ENCODE measurements at regions not wholly inside any gene's neighbourhood (a gene's known extent, or its start where the extent isn't known, plus 50 kb on each side); places are given as distances from the start of the nearest gene placed in this dataset.

- Histone ChIP-seq H2AFZ (no peak overlapping the region), H3F3A (ENCODE audit: insufficient read depth, low read depth) (no peaks in the 10 kb centered on the region), H3K79me2 (ENCODE audit: low read depth) (no peaks in the 10 kb centered on the region), H4K20me1 (ENCODE audit: insufficient read depth) (no peaks in the 10 kb centered on the region), H3K4me3 (no peak overlapping the region), H3K9me3 (ENCODE audit: insufficient read depth, low read depth) (no peaks in the 10 kb centered on the region), H3K4me1 (replicated peaks; ENCODE audit: insufficient read depth) (no peaks in the 10 kb centered on the region), H3K27ac (no peak overlapping the region), H3K9me2 (ENCODE audit: insufficient read depth) (no peaks in the 10 kb centered on the region), H3K27me3 (ENCODE audit: insufficient read depth, low read depth) (peaks cover 5% of the 10 kb centered on the region; the same call in 1 of the 2 replicates), H3K4me2 (no peak overlapping the region), H3K36me3 (ENCODE audit: low read depth) (no peaks in the 10 kb centered on the region)
- POLR2A ChIA-PET (ENCODE audit: unreplicated experiment): no interaction called here
- DNase-seq: no peak
- CTCF ChIA-PET: no interaction called here
- TF ChIP-seq EZH2 (IDR thresholded peaks at IDR 0.05; ENCODE audit: low read depth): no peak
- no peak for TF ChIP-seq CTCF (conservative IDR thresholded peaks at IDR 0.05)
- intact Hi-C loops (cut with micrococcal nuclease; ENCODE audit: unreplicated experiment): no loop called here
- BruUV-seq (replicated peaks): no TSS peak
Measured at GRCh38 chr17:54841656-54842055, 59.0 kb upstream of the TOM1L1 start.

GRCh38 chr17:54844233-54844632, 56.4 kb upstream of the TOM1L1 start:
- Histone ChIP-seq H3K36me3 (ENCODE audit: low read depth) (no peaks in the 10 kb centered on the region), H3F3A (ENCODE audit: insufficient read depth, low read depth) (no peaks in the 10 kb centered on the region), H3K9me2 (ENCODE audit: insufficient read depth) (no peaks in the 10 kb centered on the region), H3K9me3 (ENCODE audit: insufficient read depth, low read depth) (no peaks in the 10 kb centered on the region), H3K4me3 (no peak overlapping the region), H3K4me2 (no peak overlapping the region), H4K20me1 (ENCODE audit: insufficient read depth) (no peaks in the 10 kb centered on the region), H3K79me2 (ENCODE audit: low read depth) (no peaks in the 10 kb centered on the region), H2AFZ (no peak overlapping the region), H3K27me3 (ENCODE audit: insufficient read depth, low read depth) (peaks cover 3% of the 10 kb centered on the region; the same call in 1 of the 2 replicates), H3K4me1 (replicated peaks; ENCODE audit: insufficient read depth) (no peaks in the 10 kb centered on the region), H3K27ac (no peak overlapping the region)
- CTCF ChIA-PET: no interaction called here
- BruUV-seq (replicated peaks): no TSS peak
- intact Hi-C loops (cut with micrococcal nuclease; ENCODE audit: unreplicated experiment): no loop called here
- no peak for DNase-seq
- no peak for TF ChIP-seq CTCF (conservative IDR thresholded peaks at IDR 0.05)
- TF ChIP-seq EZH2 (IDR thresholded peaks at IDR 0.05; ENCODE audit: low read depth): no peak
- POLR2A ChIA-PET (ENCODE audit: unreplicated experiment): no interaction called here

- H3K27me3 ChIP-seq (ENCODE audit: insufficient read depth, low read depth): peaks cover 3% of the 10 kb centered on the region; the same call in 1 of the 2 replicates
- H3F3A ChIP-seq (ENCODE audit: insufficient read depth, low read depth): no peaks in the 10 kb centered on the region
- ChIA-PET CTCF (no interaction called here), POLR2A (ENCODE audit: unreplicated experiment) (no interaction called here)
- BruUV-seq (replicated peaks): no TSS peak
- TF ChIP-seq EZH2 (IDR thresholded peaks at IDR 0.05; ENCODE audit: low read depth) (no peak), CTCF (conservative IDR thresholded peaks at IDR 0.05) (no peak)
- no peaks in the 10 kb centered on the region for H3K4me1 ChIP-seq (replicated peaks; ENCODE audit: insufficient read depth)
- no peak for DNase-seq
- no peaks in the 10 kb centered on the region for H3K9me2 ChIP-seq (ENCODE audit: insufficient read depth)
- no peak overlapping the region for H3K27ac ChIP-seq
- intact Hi-C loops (cut with micrococcal nuclease; ENCODE audit: unreplicated experiment): no loop called here
- no peak overlapping the region for H3K4me2 ChIP-seq
- no peaks in the 10 kb centered on the region for H3K36me3 ChIP-seq (ENCODE audit: low read depth)
- no peaks in the 10 kb centered on the region for H4K20me1 ChIP-seq (ENCODE audit: insufficient read depth)
- H2AFZ ChIP-seq: no peak overlapping the region
- H3K4me3 ChIP-seq: no peak overlapping the region
- H3K9me3 ChIP-seq (ENCODE audit: insufficient read depth, low read depth): no peaks in the 10 kb centered on the region
- H3K79me2 ChIP-seq (ENCODE audit: low read depth): no peaks in the 10 kb centered on the region
Measured at GRCh38 chr17:54848368-54848987, 52.2 kb upstream of the TOM1L1 start.
